H9 (cell line): ENCODE measurements at regions not wholly inside any gene's neighbourhood (a gene's known extent, or its start where the extent isn't known, plus 50 kb on each side); places are given as distances from the start of the nearest gene placed in this dataset.

ENCODE experiments used
- DNase-seq: peaks from one replicate; pipeline ENCODE4 v3.0.0-alpha.2; 2017
- H2AFZ ChIP-seq: one replicate; pipeline ENCODE4 v1.6.1; 2013; ENCODE audit warnings: mild to moderate bottlenecking, low read length, control low read depth, moderate library complexity
- H2AK5ac ChIP-seq: 2 replicates; pipeline ENCODE4 v1.6.1; 2013; ENCODE audit warnings: low read length, control low read depth, mixed read lengths; ENCODE audit not compliant: insufficient read length
- H2BK120ac ChIP-seq: one replicate; pipeline ENCODE4 v1.6.1; 2013; ENCODE audit warnings: low read depth, mild to moderate bottlenecking, low read length, control low read depth, inconsistent platforms; ENCODE audit not compliant: poor library complexity, severe bottlenecking
- H2BK12ac ChIP-seq: 2 replicates; pipeline ENCODE4 v1.6.1; 2013; ENCODE audit warnings: low read length, control low read depth, mixed read lengths, low read depth; ENCODE audit not compliant: insufficient read length
- H2BK15ac ChIP-seq: 2 replicates; pipeline ENCODE4 v1.6.1; 2013; ENCODE audit warnings: low read depth, low read length, control low read depth
- H2BK20ac ChIP-seq: one replicate; pipeline ENCODE4 v1.6.1; 2013; ENCODE audit warnings: low read depth, mild to moderate bottlenecking, low read length, control low read depth, inconsistent platforms; ENCODE audit not compliant: poor library complexity, severe bottlenecking
- H2BK5ac ChIP-seq: 2 replicates; pipeline ENCODE4 v1.6.1; 2013; ENCODE audit warnings: low read length, control low read depth, mixed read lengths; ENCODE audit not compliant: insufficient read length
- H3K14ac ChIP-seq: 2 replicates; pipeline ENCODE4 v1.6.1; 2013; ENCODE audit warnings: low read length, control low read depth; ENCODE audit not compliant: insufficient read depth
- H3K18ac ChIP-seq: 2 replicates; pipeline ENCODE4 v1.6.1; 2013; ENCODE audit warnings: low read depth, mild to moderate bottlenecking, mixed read lengths, low read length, control low read depth; ENCODE audit not compliant: insufficient read length
- H3K23ac ChIP-seq: 2 replicates; pipeline ENCODE4 v1.6.1; 2013; ENCODE audit warnings: low read length, control low read depth, mixed read lengths, low read depth; ENCODE audit not compliant: insufficient read length
- H3K23me2 ChIP-seq: 2 replicates; pipeline ENCODE4 v1.6.1; 2013; ENCODE audit warnings: low read depth, mild to moderate bottlenecking, mixed read lengths, low read length, control low read depth; ENCODE audit not compliant: insufficient read length, poor library complexity, severe bottlenecking
- H3K27ac ChIP-seq: 2 replicates; pipeline ENCODE4 v1.5.1; 2013; ENCODE audit warnings: low read length, control low read depth, mixed read lengths, low read depth; ENCODE audit not compliant: insufficient read length
- H3K27me3 ChIP-seq: 2 replicates; pipeline ENCODE4 v1.6.1; 2013; ENCODE audit warnings: low read length, control low read depth, inconsistent platforms; ENCODE audit not compliant: insufficient read depth
- H3K4ac ChIP-seq: 2 replicates; pipeline ENCODE4 v1.6.1; 2013; ENCODE audit warnings: low read depth, mild to moderate bottlenecking, control low read depth, inconsistent platforms, low read length, moderate library complexity
- H3K4me1 ChIP-seq: 2 replicates; pipeline ENCODE4 v1.6.1; 2013; ENCODE audit warnings: low read length, control low read depth, inconsistent platforms; ENCODE audit not compliant: insufficient read depth
- H3K4me2 ChIP-seq: 2 replicates; pipeline ENCODE4 v1.6.1; 2013; ENCODE audit warnings: low read length, control low read depth, mixed read lengths; ENCODE audit not compliant: insufficient read length, insufficient read depth
- H3K56ac ChIP-seq: 2 replicates; pipeline ENCODE4 v1.6.1; 2013; ENCODE audit warnings: low read depth, mild to moderate bottlenecking, mixed read lengths, low read length, control low read depth; ENCODE audit not compliant: insufficient read length
- H3K79me1 ChIP-seq: 2 replicates; pipeline ENCODE4 v1.6.1; 2013; ENCODE audit warnings: low read depth, mild to moderate bottlenecking, moderate library complexity, low read length, control low read depth, inconsistent platforms; ENCODE audit not compliant: insufficient read depth, poor library complexity, severe bottlenecking
- H3K79me2 ChIP-seq: 2 replicates; pipeline ENCODE4 v1.6.1; 2013; ENCODE audit warnings: low read length, control low read depth, inconsistent platforms; ENCODE audit not compliant: insufficient read depth
- H3K9ac ChIP-seq: 2 replicates; pipeline ENCODE4 v1.6.1; 2013; ENCODE audit warnings: low read length, control low read depth, mixed read lengths; ENCODE audit not compliant: insufficient read length; ENCODE audit errors: extremely low read depth
- H3K9me3 ChIP-seq: one replicate; pipeline ENCODE4 v1.6.1; 2013; ENCODE audit warnings: low read depth, low read length, inconsistent platforms; ENCODE audit not compliant: control insufficient read depth
- H3T11ph ChIP-seq: one replicate; pipeline ENCODE4 v1.6.1; 2013; ENCODE audit warnings: mild to moderate bottlenecking, low read length, control low read depth, inconsistent platforms
- H4K20me1 ChIP-seq: one replicate; pipeline ENCODE4 v1.6.1; 2013; ENCODE audit not compliant: control insufficient read depth, insufficient read length, insufficient read depth
- H4K5ac ChIP-seq: 2 replicates; pipeline ENCODE4 v1.6.1; 2013; ENCODE audit warnings: low read depth, mild to moderate bottlenecking, mixed read lengths, low read length, control low read depth; ENCODE audit not compliant: insufficient read length
- H4K8ac ChIP-seq: replicated peaks from 2 replicates; pipeline ENCODE4 v1.6.1; 2013; ENCODE audit warnings: low read length, control low read depth, mixed read lengths, low read depth; ENCODE audit not compliant: insufficient read length
- H4K91ac ChIP-seq: 2 replicates; pipeline ENCODE4 v1.6.1; 2013; ENCODE audit warnings: low read depth, mild to moderate bottlenecking, moderate library complexity, mixed read lengths, low read length, control low read depth; ENCODE audit not compliant: insufficient read length
- H3K27ac Mint-ChIP-seq, 3 experiments: 2 replicates in 2 of 3; 3 replicates in 1 of 3; pipeline ENCODE4 v1.8.0; 2020 to 2021; ENCODE audit warnings: mixed read lengths in 3 of 3, mild to moderate bottlenecking in 1 of 3, moderate library complexity in 1 of 3
- H3K27me3 Mint-ChIP-seq: 2 replicates; pipeline ENCODE4 v1.8.0; 2021; ENCODE audit warnings: low read depth, mild to moderate bottlenecking, moderate library complexity, mixed read lengths
- H3K36me3 Mint-ChIP-seq, 3 experiments: 2 replicates in 2 of 3; 3 replicates in 1 of 3; pipeline ENCODE4 v1.8.0; 2020 to 2021; ENCODE audit warnings: low read depth in 3 of 3, mixed read lengths in 3 of 3; ENCODE audit not compliant: insufficient read depth in 1 of 3
- H3K4me1 Mint-ChIP-seq, 2 experiments: 2 replicates each; pipeline ENCODE4 v1.8.0; 2020; ENCODE audit warnings: mixed read lengths in 2 of 2
- H3K4me3 Mint-ChIP-seq, 2 experiments: 2 replicates in 1 of 2; 3 replicates in 1 of 2; pipeline ENCODE4 v1.8.0; 2020 to 2021; ENCODE audit warnings: mild to moderate bottlenecking in 2 of 2, mixed read lengths in 2 of 2, moderate library complexity in 1 of 2
- H3K9me3 Mint-ChIP-seq, 2 experiments: 2 replicates in 1 of 2; 3 replicates in 1 of 2; pipeline ENCODE4 v1.8.0; 2020; ENCODE audit warnings: mild to moderate bottlenecking in 2 of 2, mixed read lengths in 2 of 2, moderate library complexity in 1 of 2
- CTCF ChIP-seq: fragments of 200-600 bp; sonication (generic); conservative IDR thresholded peaks from 3 replicates; pipeline ENCODE4 v1.8.0; 2021; ENCODE audit warnings: antibody characterized with exemption, mild to moderate bottlenecking
- WGBS: extraction: QIAGEN DNeasy Blood & Tissue Kit; methylation state at CpG from one replicate; pipeline ENCODE4 v1.1.7; 2013; ENCODE audit warnings: missing lambda C conversion rate, low lambda C conversion rate, mixed read lengths; ENCODE audit not compliant: insufficient read length; ENCODE audit errors: extremely low coverage; 5-methylcytosine and 5-hydroxymethylcytosine counted together

GRCh38 chr2:41926614-41927580 is 120.9 kb upstream of the PKDCC start:
- no peak for TF ChIP-seq CTCF
- Histone ChIP-seq H3K9ac (no peak overlapping the region), H3K56ac (no peak overlapping the region), H2BK120ac (no peak overlapping the region), H3K23ac (no peak overlapping the region), H2BK5ac (no peak overlapping the region), H4K8ac (no peak overlapping the region), H2BK15ac (no peak overlapping the region), H3K9me3 (no peaks in the 10 kb centered on the region), H4K20me1 (no peaks in the 10 kb centered on the region), H3K14ac (no peak overlapping the region), H3K79me1 (no peaks in the 10 kb centered on the region), H3K27me3 (no peaks in the 10 kb centered on the region), H3K79me2 (no peaks in the 10 kb centered on the region), H3K27ac (no peak overlapping the region), H3T11ph (no peak overlapping the region), H2AFZ (no peak overlapping the region), H2BK12ac (no peak overlapping the region), H3K4ac (no peak overlapping the region), H2BK20ac (no peak overlapping the region), H3K23me2 (no peaks in the 10 kb centered on the region), H4K91ac (no peak overlapping the region), H3K18ac (no peak overlapping the region), H2AK5ac (no peak overlapping the region), H4K5ac (no peak overlapping the region), H3K4me2 (no peak overlapping the region), H3K4me1 (no peaks in the 10 kb centered on the region)
- Mint-ChIP-seq H3K4me3 (no peak overlapping the region), H3K4me1 (peaks cover 17 to 24% of the 10 kb centered on the region in 2 experiments), H3K27me3 (peaks cover 7% of the 10 kb centered on the region), H3K36me3 (peaks cover 0 to 8% (median 0%) of the 10 kb centered on the region in 3 experiments; a peak in 4 of 7 replicates), H3K9me3 (peaks cover 0 to 4% of the 10 kb centered on the region in 2 experiments; a peak in 4 of 5 replicates), H3K27ac (peak overlapping the region in 1 of 3 experiments; percentile 32; a peak in 2 of 7 replicates)
- no peak for DNase-seq
- no CpG with 5 or more reads among the region's 8 CpGs for WGBS
